ENCODE measurements at regions not wholly inside any gene's neighbourhood (a gene's known extent, or its start where the extent isn't known, plus 50 kb on each side); places are given as distances from the start of the nearest gene placed in this dataset.

DNA sequence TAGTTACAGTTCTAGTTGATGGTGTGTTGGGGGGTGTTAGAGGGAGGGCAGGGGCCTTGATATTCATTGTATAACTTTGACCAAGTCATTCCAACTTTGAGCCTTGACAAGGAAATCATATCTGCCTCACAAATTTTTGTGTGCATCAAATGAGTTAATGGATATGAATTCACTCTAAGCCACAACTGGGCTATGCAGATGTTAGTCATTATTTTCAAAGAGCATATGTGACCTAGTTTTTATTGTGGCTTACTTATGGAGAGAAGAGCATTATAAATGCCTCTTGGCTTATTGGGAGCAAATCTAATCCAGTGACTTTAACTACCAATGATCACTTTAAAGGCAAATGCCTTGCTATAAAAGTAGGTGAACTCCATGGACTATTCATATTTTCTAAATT is 250.2 kb downstream of the LPIN1 start:
- H3K27ac Mint-ChIP-seq (ENCODE audit: unreplicated experiment), result no peak overlapping the region
- no peaks in the 10 kb centered on the region for H3K4me1 Mint-ChIP-seq (ENCODE audit: low read depth, unreplicated experiment)
- no peaks in the 10 kb centered on the region for H3K9me3 Mint-ChIP-seq (ENCODE audit: unreplicated experiment)
- DNase-seq, result no peak
- no peaks in the 10 kb centered on the region for H3K27me3 Mint-ChIP-seq (ENCODE audit: unreplicated experiment)
- no peak overlapping the region for H3K4me3 Mint-ChIP-seq (ENCODE audit: unreplicated experiment)
- TF ChIP-seq, protein P1, sequence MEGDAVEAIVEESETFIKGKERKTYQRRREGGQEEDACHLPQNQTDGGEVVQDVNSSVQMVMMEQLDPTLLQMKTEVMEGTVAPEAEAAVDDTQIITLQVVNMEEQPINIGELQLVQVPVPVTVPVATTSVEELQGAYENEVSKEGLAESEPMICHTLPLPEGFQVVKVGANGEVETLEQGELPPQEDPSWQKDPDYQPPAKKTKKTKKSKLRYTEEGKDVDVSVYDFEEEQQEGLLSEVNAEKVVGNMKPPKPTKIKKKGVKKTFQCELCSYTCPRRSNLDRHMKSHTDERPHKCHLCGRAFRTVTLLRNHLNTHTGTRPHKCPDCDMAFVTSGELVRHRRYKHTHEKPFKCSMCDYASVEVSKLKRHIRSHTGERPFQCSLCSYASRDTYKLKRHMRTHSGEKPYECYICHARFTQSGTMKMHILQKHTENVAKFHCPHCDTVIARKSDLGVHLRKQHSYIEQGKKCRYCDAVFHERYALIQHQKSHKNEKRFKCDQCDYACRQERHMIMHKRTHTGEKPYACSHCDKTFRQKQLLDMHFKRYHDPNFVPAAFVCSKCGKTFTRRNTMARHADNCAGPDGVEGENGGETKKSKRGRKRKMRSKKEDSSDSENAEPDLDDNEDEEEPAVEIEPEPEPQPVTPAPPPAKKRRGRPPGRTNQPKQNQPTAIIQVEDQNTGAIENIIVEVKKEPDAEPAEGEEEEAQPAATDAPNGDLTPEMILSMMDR (IDR thresholded peaks at IDR 0.05; ENCODE audit: partially characterized antibody, unreplicated experiment), result no peak
- H3K36me3 Mint-ChIP-seq (ENCODE audit: unreplicated experiment), result no peaks in the 10 kb centered on the region

DNA sequence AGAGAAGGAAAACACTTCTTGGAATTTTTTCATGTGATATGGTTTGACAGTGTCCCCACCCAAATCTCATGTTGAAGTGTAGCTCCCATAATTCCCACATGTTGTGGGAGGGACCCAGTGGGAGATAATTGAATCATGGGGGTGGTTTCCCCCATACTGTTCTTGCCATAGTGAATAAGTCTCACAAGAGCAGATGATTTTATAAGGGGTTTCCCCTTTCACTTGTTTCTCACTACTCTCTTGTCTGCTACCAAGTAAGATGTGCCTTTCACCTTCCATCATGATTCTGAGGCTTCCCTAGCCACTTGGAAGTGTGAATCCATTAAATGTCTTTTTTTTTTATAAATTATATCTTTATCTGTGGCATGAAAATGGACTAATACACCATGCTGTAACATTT is 250.7 kb downstream of the LPIN1 start:
- TF ChIP-seq, protein P1 (IDR thresholded peaks at IDR 0.05; ENCODE audit: partially characterized antibody, unreplicated experiment), result no peak
- Mint-ChIP-seq H3K27me3 (ENCODE audit: unreplicated experiment) (peaks cover 2% of the 10 kb centered on the region), H3K4me1 (ENCODE audit: low read depth, unreplicated experiment) (no peaks in the 10 kb centered on the region), H3K9me3 (ENCODE audit: unreplicated experiment) (no peaks in the 10 kb centered on the region), H3K36me3 (ENCODE audit: unreplicated experiment) (no peaks in the 10 kb centered on the region), H3K4me3 (ENCODE audit: unreplicated experiment) (no peak overlapping the region), H3K27ac (ENCODE audit: unreplicated experiment) (no peak overlapping the region)
- DNase-seq, result no peak

DNA sequence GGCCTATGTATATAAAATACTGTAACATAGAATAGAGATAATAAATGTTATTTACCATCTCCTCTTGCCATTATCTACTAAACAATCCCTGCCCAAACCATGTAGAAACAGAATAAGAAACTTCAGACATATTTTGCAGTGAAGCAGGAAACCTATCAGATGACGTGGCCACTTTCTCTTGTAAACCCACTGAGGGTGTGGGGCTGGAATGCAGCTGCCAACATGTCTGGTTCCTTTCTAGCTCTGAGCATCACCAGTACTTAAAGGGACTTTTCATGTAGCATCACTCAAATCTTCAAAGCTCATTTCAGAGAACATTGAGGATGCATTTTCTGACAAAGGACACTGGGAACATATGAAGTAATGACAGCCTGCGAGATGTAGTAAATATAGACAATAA is 251.8 kb downstream of the LPIN1 start:
- TF ChIP-seq, protein P1 (IDR thresholded peaks at IDR 0.05; ENCODE audit: partially characterized antibody, unreplicated experiment), result no peak
- H3K36me3 Mint-ChIP-seq (ENCODE audit: unreplicated experiment), result no peaks in the 10 kb centered on the region
- H3K4me1 Mint-ChIP-seq (ENCODE audit: low read depth, unreplicated experiment), result no peaks in the 10 kb centered on the region

DNA sequence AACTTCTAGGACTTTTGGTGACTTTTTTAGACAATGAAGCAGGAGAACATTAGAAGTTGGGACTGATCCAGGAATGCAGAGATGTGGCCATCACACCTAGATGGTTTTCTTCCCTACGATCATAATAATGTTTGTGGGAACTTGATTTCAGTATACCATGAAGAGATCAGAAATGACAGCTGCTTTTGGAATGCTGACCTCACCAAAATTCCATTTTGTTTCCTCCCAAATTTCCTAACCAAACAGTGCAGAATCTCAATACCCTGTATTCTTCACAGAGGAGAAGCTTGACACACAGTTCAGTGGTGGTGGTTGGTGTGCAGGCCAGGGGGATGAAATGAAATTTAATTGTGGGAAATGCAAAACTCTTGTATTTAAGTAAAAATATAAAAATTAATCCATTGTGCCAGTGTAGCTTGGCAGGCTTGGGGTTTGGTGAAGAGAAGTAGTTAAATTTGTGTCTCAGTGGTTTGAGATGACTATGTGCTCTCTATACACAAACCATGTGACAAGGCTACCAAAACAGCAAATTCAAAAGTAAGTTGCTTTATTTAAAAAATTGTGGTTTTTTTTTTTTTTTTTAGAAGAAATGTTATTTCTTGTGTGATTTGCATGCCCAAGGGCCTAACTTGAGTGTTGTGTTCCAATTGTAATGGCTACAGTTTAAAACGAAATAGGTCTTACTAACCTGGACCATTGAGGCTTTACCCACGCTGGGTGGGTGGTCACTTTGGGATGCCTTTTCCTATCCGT is 252.4 kb downstream of the LPIN1 start:
- no peak for DNase-seq
- Mint-ChIP-seq H3K36me3 (ENCODE audit: unreplicated experiment) (no peaks in the 10 kb centered on the region), H3K4me1 (ENCODE audit: low read depth, unreplicated experiment) (no peaks in the 10 kb centered on the region), H3K9me3 (ENCODE audit: unreplicated experiment) (no peaks in the 10 kb centered on the region), H3K4me3 (ENCODE audit: unreplicated experiment) (no peak overlapping the region), H3K27ac (ENCODE audit: unreplicated experiment) (no peak overlapping the region), H3K27me3 (ENCODE audit: unreplicated experiment) (peaks cover 5% of the 10 kb centered on the region)
- TF ChIP-seq, protein P1 (IDR thresholded peaks at IDR 0.05; ENCODE audit: partially characterized antibody, unreplicated experiment), result no peak

More for the DNA sequence above, 251.8 kb downstream of the LPIN1 start:
- Mint-ChIP-seq H3K4me3 (ENCODE audit: unreplicated experiment) (no peak overlapping the region), H3K27me3 (ENCODE audit: unreplicated experiment) (peaks cover 5% of the 10 kb centered on the region), H3K9me3 (ENCODE audit: unreplicated experiment) (no peaks in the 10 kb centered on the region), H3K27ac (ENCODE audit: unreplicated experiment) (no peak overlapping the region)
- DNase-seq, result no peak

DNA sequence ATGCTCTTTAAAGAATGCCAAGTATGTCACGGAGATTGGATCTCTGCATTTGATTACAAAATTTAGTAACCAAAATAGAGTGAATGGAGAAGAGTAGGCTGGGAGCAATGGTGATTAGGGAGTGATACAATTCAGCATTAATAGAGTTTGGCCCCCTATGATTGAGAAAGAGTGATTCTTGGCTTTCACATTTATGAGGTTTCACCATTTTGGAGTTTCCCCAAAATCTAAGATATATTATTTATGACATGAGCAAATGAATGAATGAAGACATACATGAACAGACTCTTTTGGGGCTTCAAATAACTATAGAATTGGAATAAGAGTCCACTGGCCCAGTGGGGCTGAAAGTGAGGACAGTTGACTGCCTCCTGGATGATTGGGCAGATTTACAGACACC is 255.2 kb downstream of the LPIN1 start:
- H3K27ac Mint-ChIP-seq (ENCODE audit: unreplicated experiment), result no peak overlapping the region
- no peaks in the 10 kb centered on the region for H3K9me3 Mint-ChIP-seq (ENCODE audit: unreplicated experiment)
- DNase-seq, result no peak
- H3K36me3 Mint-ChIP-seq (ENCODE audit: unreplicated experiment), result no peaks in the 10 kb centered on the region
- H3K27me3 Mint-ChIP-seq (ENCODE audit: unreplicated experiment), result peaks cover 5% of the 10 kb centered on the region
- no peaks in the 10 kb centered on the region for H3K4me1 Mint-ChIP-seq (ENCODE audit: low read depth, unreplicated experiment)
- TF ChIP-seq, protein P1 (IDR thresholded peaks at IDR 0.05; ENCODE audit: partially characterized antibody, unreplicated experiment), result no peak
- no peak overlapping the region for H3K4me3 Mint-ChIP-seq (ENCODE audit: unreplicated experiment)
